ENCODE measurements at regions not wholly inside any gene's neighbourhood (a gene's known extent, or its start where the extent isn't known, plus 50 kb on each side); places are given as distances from the start of the nearest gene placed in this dataset.

GRCh38 chr11:15905366-15906104 lies 450.8 kb downstream of the SOX6 start:
- ChIA-PET POLR2A (ENCODE audit: low non-redundant PET) (no interaction called here), CTCF (no interaction called here)
- H3K27me3 ChIP-seq (replicated peaks; ENCODE audit: insufficient read depth, low read depth, low read length, poor library complexity), result no peaks in the 10 kb centered on the region
- no peak overlapping the region for H3K4me3 ChIP-seq (ENCODE audit: low read depth, low read length, poor library complexity, severe bottlenecking)
- no peaks in the 10 kb centered on the region for H3K4me1 ChIP-seq (ENCODE audit: insufficient read depth, low read length, poor library complexity, severe bottlenecking)
- no peaks in the 10 kb centered on the region for H3K9me3 ChIP-seq (ENCODE audit: low read depth, low read length, poor library complexity, severe bottlenecking)
- no TSS peak for BruUV-seq (replicated peaks)
- intact Hi-C loops (cut with micrococcal nuclease; ENCODE audit: unreplicated experiment), result no loop called here
- H3K27ac ChIP-seq (ENCODE audit: low read depth, low read length, poor library complexity, severe bottlenecking), result no peak overlapping the region
- DNase-seq (ENCODE audit: low spot score), result no peak
- TF ChIP-seq CTCF (conservative IDR thresholded peaks at IDR 0.05; ENCODE audit: low read depth, low read length) (no peak), EZH2 (IDR thresholded peaks at IDR 0.05; ENCODE audit: borderline replicate concordance, low read depth, low read length, poor library complexity, severe bottlenecking) (no peak)
- H3K36me3 ChIP-seq (ENCODE audit: insufficient read depth, low read length, poor library complexity, severe bottlenecking), result no peaks in the 10 kb centered on the region

GRCh38 chr11:15906481-15907035 lies 449.8 kb downstream of the SOX6 start:
- Histone ChIP-seq H3K4me1 (ENCODE audit: insufficient read depth, low read length, poor library complexity, severe bottlenecking) (peaks cover 5% of the 10 kb centered on the region), H3K36me3 (ENCODE audit: insufficient read depth, low read length, poor library complexity, severe bottlenecking) (no peaks in the 10 kb centered on the region), H3K27ac (ENCODE audit: low read depth, low read length, poor library complexity, severe bottlenecking) (no peak overlapping the region), H3K4me3 (ENCODE audit: low read depth, low read length, poor library complexity, severe bottlenecking) (no peak overlapping the region), H3K9me3 (ENCODE audit: low read depth, low read length, poor library complexity, severe bottlenecking) (no peaks in the 10 kb centered on the region), H3K27me3 (replicated peaks; ENCODE audit: insufficient read depth, low read depth, low read length, poor library complexity) (no peaks in the 10 kb centered on the region)
- intact Hi-C loops (cut with micrococcal nuclease; ENCODE audit: unreplicated experiment), result no loop called here
- no TSS peak for BruUV-seq (replicated peaks)
- no peak for DNase-seq (ENCODE audit: low spot score)
- ChIA-PET CTCF (no interaction called here), POLR2A (ENCODE audit: low non-redundant PET) (no interaction called here)
- TF ChIP-seq EZH2 (IDR thresholded peaks at IDR 0.05; ENCODE audit: borderline replicate concordance, low read depth, low read length, poor library complexity, severe bottlenecking), result no peak
- TF ChIP-seq CTCF (conservative IDR thresholded peaks at IDR 0.05; ENCODE audit: low read depth, low read length), result no peak

- no peak overlapping the region for H3K4me3 ChIP-seq (ENCODE audit: low read depth, low read length, poor library complexity, severe bottlenecking)
- TF ChIP-seq CTCF (conservative IDR thresholded peaks at IDR 0.05; ENCODE audit: low read depth, low read length), result no peak
- no peak for TF ChIP-seq EZH2 (IDR thresholded peaks at IDR 0.05; ENCODE audit: borderline replicate concordance, low read depth, low read length, poor library complexity, severe bottlenecking)
- ChIA-PET POLR2A (ENCODE audit: low non-redundant PET) (no interaction called here), CTCF (no interaction called here)
- BruUV-seq (replicated peaks), result no TSS peak
- H3K27ac ChIP-seq (ENCODE audit: low read depth, low read length, poor library complexity, severe bottlenecking), result no peak overlapping the region
- H3K36me3 ChIP-seq (ENCODE audit: insufficient read depth, low read length, poor library complexity, severe bottlenecking), result no peaks in the 10 kb centered on the region
- no peaks in the 10 kb centered on the region for H3K9me3 ChIP-seq (ENCODE audit: low read depth, low read length, poor library complexity, severe bottlenecking)
- intact Hi-C loops (cut with micrococcal nuclease; ENCODE audit: unreplicated experiment), result no loop called here
- no peaks in the 10 kb centered on the region for H3K27me3 ChIP-seq (replicated peaks; ENCODE audit: insufficient read depth, low read depth, low read length, poor library complexity)
- DNase-seq (ENCODE audit: low spot score), result no peak
- H3K4me1 ChIP-seq (ENCODE audit: insufficient read depth, low read length, poor library complexity, severe bottlenecking), result peaks cover 10% of the 10 kb centered on the region
Observed at GRCh38 chr11:15907806-15908205, 448.5 kb downstream of the SOX6 start.
